NCI-H2227 treated with DMSO at 0.1 percent for 48 hours (cell line): ENCODE measurements at regions not wholly inside any gene's neighbourhood (a gene's known extent, or its start where the extent isn't known, plus 50 kb on each side); places are given as distances from the start of the nearest gene placed in this dataset.
A peak's percentile ranks its signal among the peaks of the same experiment; 100 is the strongest.

Source experiments
- DNase-seq: peaks from one replicate; lab custom pipeline; 2025; lab: John Stamatoyannopoulos, UW

GRCh38 chr17:79369001-79369400, 241.8 kb downstream of the RBFOX3 start:
- DNase-seq = no peak

- no peak for DNase-seq
Observed at GRCh38 chr17:79368521-79368920, 242.3 kb downstream of the RBFOX3 start.

- DNase-seq = no peak
Observed at GRCh38 chr17:79366988-79367571, 243.8 kb downstream of the RBFOX3 start.

GRCh38 chr17:79365836-79366770, 244.7 kb downstream of the RBFOX3 start:
- DNase-seq = peak; percentile 86

GRCh38 chr17:79365351-79365750, 245.5 kb downstream of the RBFOX3 start:
- DNase-seq = no peak

GRCh38 chr17:79364315-79365094, 246.3 kb downstream of the RBFOX3 start:
- no peak for DNase-seq

- no peak for DNase-seq
Observed at GRCh38 chr17:79363552-79364275, 247.1 kb downstream of the RBFOX3 start.

GRCh38 chr17:79362772-79363305, 248.0 kb downstream of the RBFOX3 start:
- no peak for DNase-seq

- no peak for DNase-seq
Observed at GRCh38 chr17:79361873-79362771, 248.7 kb downstream of the RBFOX3 start.

- DNase-seq = no peak
Observed at GRCh38 chr17:79361221-79361734, 249.6 kb downstream of the RBFOX3 start.

- DNase-seq = no peak
Observed at GRCh38 chr17:79360196-79360595, 250.7 kb downstream of the RBFOX3 start.

GRCh38 chr17:79356839-79357447, 253.9 kb downstream of the RBFOX3 start:
- DNase-seq = no peak

GRCh38 chr17:79355165-79355564, 255.7 kb downstream of the RBFOX3 start:
- no peak for DNase-seq

GRCh38 chr17:79354173-79354820, 256.6 kb downstream of the RBFOX3 start:
- no peak for DNase-seq

- DNase-seq = no peak
Observed at GRCh38 chr17:79353548-79353947, 257.3 kb downstream of the RBFOX3 start.

GRCh38 chr17:79353016-79353415, 257.8 kb downstream of the RBFOX3 start:
- DNase-seq = no peak

GRCh38 chr17:79350533-79350932, 260.3 kb downstream of the RBFOX3 start:
- DNase-seq = no peak

- DNase-seq = no peak
Observed at GRCh38 chr17:79349506-79350400, 261.1 kb downstream of the RBFOX3 start.
